PC-9 (cell line): ENCODE measurements at regions not wholly inside any gene's neighbourhood (a gene's known extent, or its start where the extent isn't known, plus 50 kb on each side); places are given as distances from the start of the nearest gene placed in this dataset.
"Not testable (repeated sequence)": the region's sequence is repeated elsewhere in the genome, so short reads cannot be mapped to it uniquely, and the experiment has no call there.

Experiments
- EZH2 ChIP-seq: fragments of 200-600 bp; sonication (generic); IDR thresholded peaks from 2 replicates; pipeline ENCODE4 v1.8.0; 2017; ENCODE audit warnings: antibody characterized with exemption, low read depth
- TF ChIP-seq, protein P1 (sequence below): fragments of 200-600 bp; sonication (generic); conservative IDR thresholded peaks from 2 replicates; pipeline ENCODE4 v1.6.1; 2017; ENCODE audit warnings: mixed run types, antibody characterized with exemption, mild to moderate bottlenecking, moderate library complexity

DNA sequence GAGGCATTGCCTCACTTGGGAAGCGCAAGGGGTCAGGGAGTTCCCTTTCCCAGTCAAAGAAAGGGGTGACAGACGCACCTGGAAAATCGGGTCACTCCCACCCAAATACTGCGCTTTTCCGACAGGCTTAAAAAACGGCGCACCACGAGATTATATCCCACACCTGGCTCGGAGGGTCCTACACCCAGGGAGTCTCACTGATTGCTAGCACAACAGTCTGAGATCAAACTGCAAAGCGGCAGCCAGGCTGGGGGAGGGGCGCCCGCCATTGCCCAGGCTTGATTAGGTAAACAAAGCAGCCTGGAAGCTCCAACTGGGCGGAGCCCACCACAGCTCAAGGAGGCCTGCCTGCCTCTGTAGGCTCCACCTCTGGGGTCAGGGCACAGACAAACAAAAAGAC is 1014.7 kb downstream of the FSCB start:
- TF ChIP-seq, protein P1, sequence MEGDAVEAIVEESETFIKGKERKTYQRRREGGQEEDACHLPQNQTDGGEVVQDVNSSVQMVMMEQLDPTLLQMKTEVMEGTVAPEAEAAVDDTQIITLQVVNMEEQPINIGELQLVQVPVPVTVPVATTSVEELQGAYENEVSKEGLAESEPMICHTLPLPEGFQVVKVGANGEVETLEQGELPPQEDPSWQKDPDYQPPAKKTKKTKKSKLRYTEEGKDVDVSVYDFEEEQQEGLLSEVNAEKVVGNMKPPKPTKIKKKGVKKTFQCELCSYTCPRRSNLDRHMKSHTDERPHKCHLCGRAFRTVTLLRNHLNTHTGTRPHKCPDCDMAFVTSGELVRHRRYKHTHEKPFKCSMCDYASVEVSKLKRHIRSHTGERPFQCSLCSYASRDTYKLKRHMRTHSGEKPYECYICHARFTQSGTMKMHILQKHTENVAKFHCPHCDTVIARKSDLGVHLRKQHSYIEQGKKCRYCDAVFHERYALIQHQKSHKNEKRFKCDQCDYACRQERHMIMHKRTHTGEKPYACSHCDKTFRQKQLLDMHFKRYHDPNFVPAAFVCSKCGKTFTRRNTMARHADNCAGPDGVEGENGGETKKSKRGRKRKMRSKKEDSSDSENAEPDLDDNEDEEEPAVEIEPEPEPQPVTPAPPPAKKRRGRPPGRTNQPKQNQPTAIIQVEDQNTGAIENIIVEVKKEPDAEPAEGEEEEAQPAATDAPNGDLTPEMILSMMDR, result not testable (repeated sequence)
- TF ChIP-seq EZH2, result not testable (repeated sequence)
